Neural progenitor cell (in vitro differentiated cells): ENCODE measurements at regions not wholly inside any gene's neighbourhood (a gene's known extent, or its start where the extent isn't known, plus 50 kb on each side); places are given as distances from the start of the nearest gene placed in this dataset.

Source experiments
- CTCF ChIP-seq: fragments of 200-600 bp; sonication (generic); IDR thresholded peaks from 2 replicates; pipeline ENCODE4 v1.5.1; 2017; ENCODE audit warnings: antibody characterized with exemption, mild to moderate bottlenecking
- EZH2phosphoT487 ChIP-seq: fragments of 200-600 bp; sonication (generic); IDR thresholded peaks from 2 replicates; pipeline ENCODE4 v1.6.1; 2017; ENCODE audit warnings: antibody characterized with exemption

GRCh38 chr2:217302856-217303255 is 443.0 kb upstream of the TNP1 start:
- TF ChIP-seq CTCF (no peak), EZH2phosphoT487 (no peak)
